CD4-positive, alpha-beta T cell (primary cell): ENCODE measurements at regions not wholly inside any gene's neighbourhood (a gene's known extent, or its start where the extent isn't known, plus 50 kb on each side); places are given as distances from the start of the nearest gene placed in this dataset.

Source experiments
- ATAC-seq: fragments of 200-7000 bp; cut with Tn5 transposase; one replicate; pipeline ENCODE4 v1.10.0; 2022; ENCODE audit warnings: mild to moderate bottlenecking; ENCODE audit not compliant: poor library complexity
- CTCF ChIA-PET: fragments of 350-600 bp; sonication (Branson Sonifier 250); formaldehyde crosslinking; loops from one replicate; lab custom pipeline; 2021; ENCODE audit warnings: antibody characterized with exemption, inconsistent platforms; lab: Charles Lee
- POLR2A ChIA-PET: fragments of 350-600 bp; sonication (Branson Sonifier 250); formaldehyde crosslinking; loops from one replicate; lab custom pipeline; 2021; ENCODE audit warnings: antibody characterized with exemption, inconsistent platforms; lab: Charles Lee
- DNase-seq, 14 experiments: peaks; one replicate each; pipeline ENCODE4 v3.0.0-alpha.2; 2013 to 2020; ENCODE audit warnings: mixed read lengths in 2 of 14
- H3K27ac ChIP-seq, 2 donors: one replicate each; pipeline versions ENCODE4 v1.5.1 to v1.7.0; 2013; ENCODE audit warnings: low read length in 2 of 2, low read depth in 1 of 2, mild to moderate bottlenecking in 1 of 2
- H3K27me3 ChIP-seq, 2 experiments: 1 replicate in 1 of 2; 2 replicates in 1 of 2; pipeline versions ENCODE4 v1.6.1 to v1.7.0; 2013; ENCODE audit warnings: low read length in 2 of 2, control low read depth in 1 of 2, mild to moderate bottlenecking in 1 of 2, moderate library complexity in 1 of 2; ENCODE audit not compliant: insufficient read depth in 2 of 2, control insufficient read depth in 1 of 2
- H3K36me3 ChIP-seq: one replicate; pipeline ENCODE4 v1.6.1; 2013; ENCODE audit warnings: low read length, control low read depth; ENCODE audit not compliant: insufficient read depth
- H3K4me1 ChIP-seq: one replicate; pipeline ENCODE4 v1.6.1; 2013; ENCODE audit warnings: low read length, control low read depth; ENCODE audit not compliant: insufficient read depth
- H3K4me3 ChIP-seq: one replicate; pipeline ENCODE4 v1.5.1; 2013; ENCODE audit warnings: mild to moderate bottlenecking, low read length, moderate library complexity
- H3K9me3 ChIP-seq, 2 experiments: 1 replicate in 1 of 2; 2 replicates in 1 of 2; pipeline versions ENCODE4 v1.6.1 to v1.7.0; 2013; ENCODE audit warnings: low read length in 2 of 2, mild to moderate bottlenecking in 2 of 2, control low read depth in 1 of 2, moderate library complexity in 1 of 2; ENCODE audit not compliant: control insufficient read depth in 1 of 2, insufficient read depth in 1 of 2
- H3K27ac Mint-ChIP-seq: one replicate; pipeline ENCODE4 v1.8.0; 2020; ENCODE audit warnings: mixed read lengths
- H3K27me3 Mint-ChIP-seq: one replicate; pipeline ENCODE4 v1.8.0; 2021; ENCODE audit warnings: mixed read lengths
- H3K36me3 Mint-ChIP-seq: one replicate; pipeline ENCODE4 v1.8.0; 2021; ENCODE audit warnings: low read depth, mixed read lengths
- H3K4me1 Mint-ChIP-seq: one replicate; pipeline ENCODE4 v1.8.0; 2021; ENCODE audit warnings: low read depth, mixed read lengths
- H3K4me3 Mint-ChIP-seq: one replicate; pipeline ENCODE4 v1.8.0; 2020; ENCODE audit warnings: mild to moderate bottlenecking, mixed read lengths
- H3K9me3 Mint-ChIP-seq: one replicate; pipeline ENCODE4 v1.8.0; 2020; ENCODE audit warnings: mixed read lengths
- CTCF ChIP-seq: fragments of 200-600 bp; IDR thresholded peaks from one replicate; pipeline ENCODE4 v1.8.0; 2022; ENCODE audit warnings: antibody characterized with exemption, mild to moderate bottlenecking
- intact Hi-C, 2 experiments: fragments of 100-400 bp; cut with DNase I in 1 of 2; cut with micrococcal nuclease in 1 of 2; formaldehyde crosslinking; loops; one replicate each; pipeline versions ENCODE4 v1.15.1 to v1.9.0; 2023 to 2025; cut with DNase I, micrococcal nuclease

GRCh38 chr2:117486081-117486480 lies 328.4 kb upstream of the DDX18 start:
- no peak overlapping the region for H3K4me3 ChIP-seq
- no peaks in the 10 kb centered on the region for H3K27me3 ChIP-seq
- DNase-seq (no peak), ATAC-seq (no peak)
- intact Hi-C loops, result no loop called here
- H3K4me1 ChIP-seq, result no peaks in the 10 kb centered on the region
- no peak for TF ChIP-seq CTCF
- no peak overlapping the region for H3K27ac Mint-ChIP-seq
- CTCF ChIA-PET, result no interaction called here
- H3K27me3 Mint-ChIP-seq, result no peaks in the 10 kb centered on the region
- H3K27ac ChIP-seq, result no peak overlapping the region
- H3K4me1 Mint-ChIP-seq, result no peaks in the 10 kb centered on the region
- H3K9me3 Mint-ChIP-seq, result peaks cover 14% of the 10 kb centered on the region
- no peaks in the 10 kb centered on the region for H3K36me3 ChIP-seq
- H3K36me3 Mint-ChIP-seq, result no peaks in the 10 kb centered on the region
- POLR2A ChIA-PET, result no interaction called here
- no peak overlapping the region for H3K4me3 Mint-ChIP-seq
- peaks cover 0 to 6% of the 10 kb centered on the region in 2 experiments for H3K9me3 ChIP-seq

GRCh38 chr2:117492209-117492851 lies 322.2 kb upstream of the DDX18 start:
- no peak for TF ChIP-seq CTCF
- Histone ChIP-seq H3K4me1 (no peaks in the 10 kb centered on the region), H3K36me3 (no peaks in the 10 kb centered on the region), H3K9me3 (peaks cover 0 to 3% of the 10 kb centered on the region in 2 experiments), H3K27ac (no peak overlapping the region), H3K4me3 (no peak overlapping the region), H3K27me3 (no peaks in the 10 kb centered on the region)
- ATAC-seq (no peak), DNase-seq (no peak)
- no peaks in the 10 kb centered on the region for H3K27me3 Mint-ChIP-seq
- H3K36me3 Mint-ChIP-seq, result no peaks in the 10 kb centered on the region
- H3K9me3 Mint-ChIP-seq, result peaks cover 14% of the 10 kb centered on the region
- no peaks in the 10 kb centered on the region for H3K4me1 Mint-ChIP-seq
- ChIA-PET POLR2A (no interaction called here), CTCF (no interaction called here)
- no peak overlapping the region for H3K4me3 Mint-ChIP-seq
- intact Hi-C loops, result no loop called here
- H3K27ac Mint-ChIP-seq, result no peak overlapping the region

GRCh38 chr2:117500721-117501120 lies 313.8 kb upstream of the DDX18 start:
- ATAC-seq, result no peak
- Mint-ChIP-seq H3K4me1 (no peaks in the 10 kb centered on the region), H3K36me3 (no peaks in the 10 kb centered on the region), H3K9me3 (peaks cover 8% of the 10 kb centered on the region), H3K4me3 (no peak overlapping the region), H3K27ac (no peak overlapping the region), H3K27me3 (no peaks in the 10 kb centered on the region)
- intact Hi-C loops, result no loop called here
- H3K36me3 ChIP-seq, result no peaks in the 10 kb centered on the region
- H3K9me3 ChIP-seq, result peaks cover 0 to 3% of the 10 kb centered on the region in 2 experiments
- no peak overlapping the region for H3K27ac ChIP-seq
- H3K27me3 ChIP-seq, result no peaks in the 10 kb centered on the region
- no peaks in the 10 kb centered on the region for H3K4me1 ChIP-seq
- ChIA-PET CTCF (no interaction called here), POLR2A (no interaction called here)
- no peak for DNase-seq
- no peak overlapping the region for H3K4me3 ChIP-seq
- TF ChIP-seq CTCF, result no peak
